H9 (cell line): ENCODE measurements at regions not wholly inside any gene's neighbourhood (a gene's known extent, or its start where the extent isn't known, plus 50 kb on each side); places are given as distances from the start of the nearest gene placed in this dataset.

Source experiments
- DNase-seq: peaks from one replicate; pipeline ENCODE4 v3.0.0-alpha.2; 2017
- H2AFZ ChIP-seq: one replicate; pipeline ENCODE4 v1.6.1; 2013; ENCODE audit warnings: mild to moderate bottlenecking, low read length, control low read depth, moderate library complexity
- H2AK5ac ChIP-seq: 2 replicates; pipeline ENCODE4 v1.6.1; 2013; ENCODE audit warnings: low read length, control low read depth, mixed read lengths; ENCODE audit not compliant: insufficient read length
- H2BK120ac ChIP-seq: one replicate; pipeline ENCODE4 v1.6.1; 2013; ENCODE audit warnings: low read depth, mild to moderate bottlenecking, low read length, control low read depth, inconsistent platforms; ENCODE audit not compliant: poor library complexity, severe bottlenecking
- H2BK12ac ChIP-seq: 2 replicates; pipeline ENCODE4 v1.6.1; 2013; ENCODE audit warnings: low read length, control low read depth, mixed read lengths, low read depth; ENCODE audit not compliant: insufficient read length
- H2BK15ac ChIP-seq: 2 replicates; pipeline ENCODE4 v1.6.1; 2013; ENCODE audit warnings: low read depth, low read length, control low read depth
- H2BK20ac ChIP-seq: one replicate; pipeline ENCODE4 v1.6.1; 2013; ENCODE audit warnings: low read depth, mild to moderate bottlenecking, low read length, control low read depth, inconsistent platforms; ENCODE audit not compliant: poor library complexity, severe bottlenecking
- H2BK5ac ChIP-seq: 2 replicates; pipeline ENCODE4 v1.6.1; 2013; ENCODE audit warnings: low read length, control low read depth, mixed read lengths; ENCODE audit not compliant: insufficient read length
- H3K14ac ChIP-seq: 2 replicates; pipeline ENCODE4 v1.6.1; 2013; ENCODE audit warnings: low read length, control low read depth; ENCODE audit not compliant: insufficient read depth
- H3K18ac ChIP-seq: 2 replicates; pipeline ENCODE4 v1.6.1; 2013; ENCODE audit warnings: low read depth, mild to moderate bottlenecking, mixed read lengths, low read length, control low read depth; ENCODE audit not compliant: insufficient read length
- H3K23ac ChIP-seq: 2 replicates; pipeline ENCODE4 v1.6.1; 2013; ENCODE audit warnings: low read length, control low read depth, mixed read lengths, low read depth; ENCODE audit not compliant: insufficient read length
- H3K23me2 ChIP-seq: 2 replicates; pipeline ENCODE4 v1.6.1; 2013; ENCODE audit warnings: low read depth, mild to moderate bottlenecking, mixed read lengths, low read length, control low read depth; ENCODE audit not compliant: insufficient read length, poor library complexity, severe bottlenecking
- H3K27ac ChIP-seq: 2 replicates; pipeline ENCODE4 v1.5.1; 2013; ENCODE audit warnings: low read length, control low read depth, mixed read lengths, low read depth; ENCODE audit not compliant: insufficient read length
- H3K27me3 ChIP-seq: 2 replicates; pipeline ENCODE4 v1.6.1; 2013; ENCODE audit warnings: low read length, control low read depth, inconsistent platforms; ENCODE audit not compliant: insufficient read depth
- H3K4ac ChIP-seq: 2 replicates; pipeline ENCODE4 v1.6.1; 2013; ENCODE audit warnings: low read depth, mild to moderate bottlenecking, control low read depth, inconsistent platforms, low read length, moderate library complexity
- H3K4me1 ChIP-seq: 2 replicates; pipeline ENCODE4 v1.6.1; 2013; ENCODE audit warnings: low read length, control low read depth, inconsistent platforms; ENCODE audit not compliant: insufficient read depth
- H3K4me2 ChIP-seq: 2 replicates; pipeline ENCODE4 v1.6.1; 2013; ENCODE audit warnings: low read length, control low read depth, mixed read lengths; ENCODE audit not compliant: insufficient read length, insufficient read depth
- H3K56ac ChIP-seq: 2 replicates; pipeline ENCODE4 v1.6.1; 2013; ENCODE audit warnings: low read depth, mild to moderate bottlenecking, mixed read lengths, low read length, control low read depth; ENCODE audit not compliant: insufficient read length
- H3K79me1 ChIP-seq: 2 replicates; pipeline ENCODE4 v1.6.1; 2013; ENCODE audit warnings: low read depth, mild to moderate bottlenecking, moderate library complexity, low read length, control low read depth, inconsistent platforms; ENCODE audit not compliant: insufficient read depth, poor library complexity, severe bottlenecking
- H3K79me2 ChIP-seq: 2 replicates; pipeline ENCODE4 v1.6.1; 2013; ENCODE audit warnings: low read length, control low read depth, inconsistent platforms; ENCODE audit not compliant: insufficient read depth
- H3K9ac ChIP-seq: 2 replicates; pipeline ENCODE4 v1.6.1; 2013; ENCODE audit warnings: low read length, control low read depth, mixed read lengths; ENCODE audit not compliant: insufficient read length; ENCODE audit errors: extremely low read depth
- H3K9me3 ChIP-seq: one replicate; pipeline ENCODE4 v1.6.1; 2013; ENCODE audit warnings: low read depth, low read length, inconsistent platforms; ENCODE audit not compliant: control insufficient read depth
- H3T11ph ChIP-seq: one replicate; pipeline ENCODE4 v1.6.1; 2013; ENCODE audit warnings: mild to moderate bottlenecking, low read length, control low read depth, inconsistent platforms
- H4K20me1 ChIP-seq: one replicate; pipeline ENCODE4 v1.6.1; 2013; ENCODE audit not compliant: control insufficient read depth, insufficient read length, insufficient read depth
- H4K5ac ChIP-seq: 2 replicates; pipeline ENCODE4 v1.6.1; 2013; ENCODE audit warnings: low read depth, mild to moderate bottlenecking, mixed read lengths, low read length, control low read depth; ENCODE audit not compliant: insufficient read length
- H4K8ac ChIP-seq: replicated peaks from 2 replicates; pipeline ENCODE4 v1.6.1; 2013; ENCODE audit warnings: low read length, control low read depth, mixed read lengths, low read depth; ENCODE audit not compliant: insufficient read length
- H4K91ac ChIP-seq: 2 replicates; pipeline ENCODE4 v1.6.1; 2013; ENCODE audit warnings: low read depth, mild to moderate bottlenecking, moderate library complexity, mixed read lengths, low read length, control low read depth; ENCODE audit not compliant: insufficient read length
- H3K27ac Mint-ChIP-seq, 3 experiments: 2 replicates in 2 of 3; 3 replicates in 1 of 3; pipeline ENCODE4 v1.8.0; 2020 to 2021; ENCODE audit warnings: mixed read lengths in 3 of 3, mild to moderate bottlenecking in 1 of 3, moderate library complexity in 1 of 3
- H3K27me3 Mint-ChIP-seq: 2 replicates; pipeline ENCODE4 v1.8.0; 2021; ENCODE audit warnings: low read depth, mild to moderate bottlenecking, moderate library complexity, mixed read lengths
- H3K36me3 Mint-ChIP-seq, 3 experiments: 2 replicates in 2 of 3; 3 replicates in 1 of 3; pipeline ENCODE4 v1.8.0; 2020 to 2021; ENCODE audit warnings: low read depth in 3 of 3, mixed read lengths in 3 of 3; ENCODE audit not compliant: insufficient read depth in 1 of 3
- H3K4me1 Mint-ChIP-seq, 2 experiments: 2 replicates each; pipeline ENCODE4 v1.8.0; 2020; ENCODE audit warnings: mixed read lengths in 2 of 2
- H3K4me3 Mint-ChIP-seq, 2 experiments: 2 replicates in 1 of 2; 3 replicates in 1 of 2; pipeline ENCODE4 v1.8.0; 2020 to 2021; ENCODE audit warnings: mild to moderate bottlenecking in 2 of 2, mixed read lengths in 2 of 2, moderate library complexity in 1 of 2
- H3K9me3 Mint-ChIP-seq, 2 experiments: 2 replicates in 1 of 2; 3 replicates in 1 of 2; pipeline ENCODE4 v1.8.0; 2020; ENCODE audit warnings: mild to moderate bottlenecking in 2 of 2, mixed read lengths in 2 of 2, moderate library complexity in 1 of 2
- WGBS: extraction: QIAGEN DNeasy Blood & Tissue Kit; methylation state at CpG from one replicate; pipeline ENCODE4 v1.1.7; 2013; ENCODE audit warnings: missing lambda C conversion rate, low lambda C conversion rate, mixed read lengths; ENCODE audit not compliant: insufficient read length; ENCODE audit errors: extremely low coverage; 5-methylcytosine and 5-hydroxymethylcytosine counted together
- TF ChIP-seq, protein P1 (sequence below): fragments of 200-600 bp; sonication (generic); conservative IDR thresholded peaks from 3 replicates; pipeline ENCODE4 v1.8.0; 2021; ENCODE audit warnings: antibody characterized with exemption, mild to moderate bottlenecking

DNA sequence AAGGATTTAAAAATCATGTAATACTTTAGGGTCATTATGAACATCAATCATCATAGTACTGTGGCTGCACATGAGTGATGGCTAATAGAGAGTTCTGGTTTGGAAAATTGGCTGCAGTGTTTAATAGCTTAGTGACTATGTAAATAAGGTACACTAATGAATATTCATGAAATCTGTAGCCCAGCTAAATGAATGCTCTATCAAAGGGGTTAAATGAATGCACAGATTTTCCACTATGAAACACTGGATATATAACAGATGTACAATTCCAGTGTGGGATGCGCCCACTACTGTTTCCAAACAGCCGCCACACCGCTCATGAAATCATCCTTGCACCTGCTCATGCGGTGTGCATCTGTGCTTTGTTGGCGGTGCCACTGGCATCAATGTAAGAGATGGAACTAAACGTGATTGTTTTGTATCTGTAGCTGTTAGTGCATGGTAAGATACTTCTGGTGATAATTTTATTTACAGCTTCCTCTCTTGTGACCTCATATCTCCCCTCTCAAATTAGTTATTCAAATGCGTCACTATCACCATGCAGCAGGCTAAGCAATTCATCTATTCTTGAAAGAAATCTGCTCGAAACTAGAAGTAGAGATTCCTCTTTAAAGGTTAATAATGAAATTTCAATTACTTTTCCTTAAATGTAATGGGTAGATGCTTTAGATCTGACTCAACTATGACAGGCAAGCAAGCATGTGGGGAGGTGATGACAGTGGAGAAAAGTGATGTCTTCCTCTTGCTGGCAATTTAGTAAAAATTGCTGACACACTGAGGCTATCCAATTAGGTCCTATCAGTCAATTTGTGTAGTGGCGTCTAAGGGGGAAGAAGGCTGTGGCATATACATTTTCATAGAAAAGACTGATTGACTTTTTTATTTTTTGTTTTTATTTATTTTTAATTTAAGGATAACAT lies 433.6 kb downstream of the AEBP2 start:
- Histone ChIP-seq H3K23me2 (no peaks in the 10 kb centered on the region), H3K79me2 (no peaks in the 10 kb centered on the region), H4K5ac (no peak overlapping the region), H3T11ph (no peak overlapping the region), H2BK20ac (no peak overlapping the region), H3K23ac (no peak overlapping the region), H2BK120ac (no peak overlapping the region), H2AK5ac (no peak overlapping the region), H2BK12ac (no peak overlapping the region), H3K9ac (no peak overlapping the region), H2AFZ (no peak overlapping the region), H3K9me3 (no peaks in the 10 kb centered on the region), H4K20me1 (no peaks in the 10 kb centered on the region), H3K14ac (no peak overlapping the region), H3K27me3 (no peaks in the 10 kb centered on the region), H4K91ac (no peak overlapping the region), H3K18ac (no peak overlapping the region), H3K56ac (no peak overlapping the region), H2BK15ac (no peak overlapping the region), H3K4me2 (no peak overlapping the region), H2BK5ac (no peak overlapping the region), H3K4ac (no peak overlapping the region), H3K79me1 (no peaks in the 10 kb centered on the region), H3K4me1 (no peaks in the 10 kb centered on the region), H4K8ac (no peak overlapping the region), H3K27ac (no peak overlapping the region)
- Mint-ChIP-seq H3K36me3 (no peaks in the 10 kb centered on the region), H3K4me1 (no peaks in the 10 kb centered on the region), H3K4me3 (no peak overlapping the region), H3K27ac (no peak overlapping the region), H3K27me3 (no peaks in the 10 kb centered on the region), H3K9me3 (no peaks in the 10 kb centered on the region)
- WGBS, result no CpG with 5 or more reads among the region's 9 CpGs
- TF ChIP-seq, protein P1, sequence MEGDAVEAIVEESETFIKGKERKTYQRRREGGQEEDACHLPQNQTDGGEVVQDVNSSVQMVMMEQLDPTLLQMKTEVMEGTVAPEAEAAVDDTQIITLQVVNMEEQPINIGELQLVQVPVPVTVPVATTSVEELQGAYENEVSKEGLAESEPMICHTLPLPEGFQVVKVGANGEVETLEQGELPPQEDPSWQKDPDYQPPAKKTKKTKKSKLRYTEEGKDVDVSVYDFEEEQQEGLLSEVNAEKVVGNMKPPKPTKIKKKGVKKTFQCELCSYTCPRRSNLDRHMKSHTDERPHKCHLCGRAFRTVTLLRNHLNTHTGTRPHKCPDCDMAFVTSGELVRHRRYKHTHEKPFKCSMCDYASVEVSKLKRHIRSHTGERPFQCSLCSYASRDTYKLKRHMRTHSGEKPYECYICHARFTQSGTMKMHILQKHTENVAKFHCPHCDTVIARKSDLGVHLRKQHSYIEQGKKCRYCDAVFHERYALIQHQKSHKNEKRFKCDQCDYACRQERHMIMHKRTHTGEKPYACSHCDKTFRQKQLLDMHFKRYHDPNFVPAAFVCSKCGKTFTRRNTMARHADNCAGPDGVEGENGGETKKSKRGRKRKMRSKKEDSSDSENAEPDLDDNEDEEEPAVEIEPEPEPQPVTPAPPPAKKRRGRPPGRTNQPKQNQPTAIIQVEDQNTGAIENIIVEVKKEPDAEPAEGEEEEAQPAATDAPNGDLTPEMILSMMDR, result no peak
- DNase-seq, result no peak
